8988T (cell line): ENCODE measurements at regions not wholly inside any gene's neighbourhood (a gene's known extent, or its start where the extent isn't known, plus 50 kb on each side); places are given as distances from the start of the nearest gene placed in this dataset.
"Not testable (repeated sequence)": the region's sequence is repeated elsewhere in the genome, so short reads cannot be mapped to it uniquely, and the experiment has no call there.

Experiments used
- DNase-seq: peaks from one replicate; pipeline ENCODE4 v3.0.0; 2011

DNA sequence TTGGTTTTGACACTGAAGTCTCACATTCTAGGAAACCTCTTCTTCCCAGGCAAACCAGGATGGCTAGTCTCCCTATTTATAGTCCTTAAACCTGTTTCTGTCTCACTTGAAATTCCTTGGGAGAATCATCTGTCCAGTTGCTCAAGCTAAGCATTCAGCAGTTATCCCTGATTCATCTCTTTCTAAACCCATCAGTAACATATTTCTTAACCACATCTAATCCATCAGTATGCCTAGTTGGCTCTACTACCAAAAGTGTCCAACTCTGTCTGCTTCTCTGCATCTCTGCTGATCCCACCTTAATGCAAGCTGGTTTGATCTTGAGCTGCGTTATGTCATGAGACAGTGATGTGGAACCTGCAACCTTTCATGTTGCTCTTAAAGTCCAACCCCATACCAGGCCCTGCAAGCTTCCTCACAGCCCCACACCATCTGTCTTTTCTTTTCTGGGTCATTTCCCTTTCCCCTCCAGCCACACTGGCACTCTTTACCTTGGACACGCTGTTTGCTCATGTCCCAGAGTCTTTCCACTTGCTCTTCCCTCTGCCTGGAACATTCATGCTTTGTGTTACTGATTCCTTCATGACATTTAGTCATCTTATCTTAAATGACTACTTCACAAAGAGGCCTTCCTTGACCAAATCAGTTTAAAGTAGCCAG lies 380.8 kb upstream of the RGS6 start:
- no peak for DNase-seq

DNA sequence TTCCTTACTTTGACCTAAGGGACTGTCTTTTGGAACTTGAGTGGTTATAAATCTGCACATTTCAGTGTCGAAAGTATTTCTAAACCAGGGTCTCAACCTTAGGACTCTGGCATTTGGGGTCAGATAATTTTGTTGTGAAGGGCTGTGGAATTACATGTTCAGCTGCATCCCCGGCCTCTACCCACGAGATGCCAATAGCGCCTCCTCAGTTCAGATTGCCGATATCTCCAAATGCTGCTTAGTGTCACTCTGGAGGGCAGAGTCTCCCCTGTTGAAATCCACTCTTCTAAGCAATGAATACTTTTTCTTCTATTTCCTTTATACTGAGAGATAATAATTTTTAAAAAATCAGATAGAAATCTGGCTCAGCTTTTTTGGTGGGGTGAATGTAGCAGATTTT lies 379.4 kb upstream of the RGS6 start:
- DNase-seq = no peak

DNA sequence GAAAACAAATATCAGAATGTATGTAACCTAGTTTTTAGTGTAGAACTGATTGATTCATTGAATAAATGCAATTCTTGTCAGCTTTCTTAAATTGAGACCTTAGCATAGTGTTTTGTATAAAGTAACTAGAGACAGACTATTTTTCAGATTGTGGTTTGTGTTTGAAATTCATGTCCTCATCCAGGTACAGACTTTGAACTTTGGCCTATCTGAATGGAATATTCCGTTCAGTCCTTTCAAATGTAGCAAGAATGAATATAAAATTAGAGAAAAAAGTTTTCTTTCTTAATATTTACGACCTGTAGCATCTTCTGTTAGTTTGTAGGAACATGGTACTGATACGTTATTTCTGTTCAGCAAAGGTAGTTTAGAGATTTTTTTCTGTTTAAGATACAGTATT lies 378.4 kb upstream of the RGS6 start:
- DNase-seq = no peak

DNA sequence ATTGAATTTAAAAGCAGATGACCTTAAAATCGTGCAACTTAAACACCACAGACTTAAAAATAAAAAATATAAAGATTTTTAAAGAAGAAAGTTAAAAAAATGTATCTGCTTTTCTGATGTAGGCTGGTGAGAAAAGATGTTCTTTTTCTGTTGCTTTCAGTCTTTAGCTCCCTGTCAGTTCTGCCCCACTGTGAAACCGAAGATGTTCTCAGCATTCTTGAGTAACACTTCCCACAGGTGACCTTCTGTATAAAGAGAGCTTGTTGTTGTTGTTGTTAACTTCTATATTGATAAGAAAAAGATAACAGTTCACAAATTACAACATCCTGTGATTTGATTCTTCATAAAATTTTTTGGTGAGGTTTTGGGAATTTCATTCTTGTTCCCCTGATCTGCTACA lies 377.9 kb upstream of the RGS6 start:
- DNase-seq = no peak

DNA sequence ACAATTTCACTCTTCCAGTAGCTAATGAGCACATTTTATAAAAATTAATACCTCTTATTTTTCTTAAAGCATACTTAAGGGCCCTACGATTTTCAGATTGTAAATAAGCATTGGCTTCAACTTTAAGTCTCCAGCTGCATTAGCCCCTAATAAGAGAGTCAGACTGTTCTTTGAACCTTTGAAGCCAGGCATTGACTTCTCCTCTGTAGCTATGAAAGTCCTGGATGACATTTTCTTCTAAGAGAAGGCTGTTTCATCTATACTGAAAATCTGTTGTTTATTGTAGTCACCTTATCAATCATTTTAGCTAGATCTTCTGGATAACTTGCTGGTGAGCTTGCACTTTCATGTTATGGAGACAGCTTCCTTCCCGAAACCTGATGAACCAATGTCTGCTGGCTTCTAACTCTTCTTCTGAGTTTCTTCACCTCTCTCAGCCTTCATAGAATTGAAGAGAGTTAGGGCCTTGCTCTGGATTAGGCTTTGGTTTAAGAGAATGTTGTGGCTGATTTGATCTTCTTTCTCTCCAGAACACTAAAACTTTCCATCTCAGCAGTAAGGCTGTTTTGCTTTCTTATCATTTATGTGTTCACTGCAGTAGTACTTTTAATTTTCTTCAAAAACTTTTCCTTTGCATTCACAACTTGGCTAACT lies 377.1 kb upstream of the RGS6 start:
- no peak for DNase-seq

DNA sequence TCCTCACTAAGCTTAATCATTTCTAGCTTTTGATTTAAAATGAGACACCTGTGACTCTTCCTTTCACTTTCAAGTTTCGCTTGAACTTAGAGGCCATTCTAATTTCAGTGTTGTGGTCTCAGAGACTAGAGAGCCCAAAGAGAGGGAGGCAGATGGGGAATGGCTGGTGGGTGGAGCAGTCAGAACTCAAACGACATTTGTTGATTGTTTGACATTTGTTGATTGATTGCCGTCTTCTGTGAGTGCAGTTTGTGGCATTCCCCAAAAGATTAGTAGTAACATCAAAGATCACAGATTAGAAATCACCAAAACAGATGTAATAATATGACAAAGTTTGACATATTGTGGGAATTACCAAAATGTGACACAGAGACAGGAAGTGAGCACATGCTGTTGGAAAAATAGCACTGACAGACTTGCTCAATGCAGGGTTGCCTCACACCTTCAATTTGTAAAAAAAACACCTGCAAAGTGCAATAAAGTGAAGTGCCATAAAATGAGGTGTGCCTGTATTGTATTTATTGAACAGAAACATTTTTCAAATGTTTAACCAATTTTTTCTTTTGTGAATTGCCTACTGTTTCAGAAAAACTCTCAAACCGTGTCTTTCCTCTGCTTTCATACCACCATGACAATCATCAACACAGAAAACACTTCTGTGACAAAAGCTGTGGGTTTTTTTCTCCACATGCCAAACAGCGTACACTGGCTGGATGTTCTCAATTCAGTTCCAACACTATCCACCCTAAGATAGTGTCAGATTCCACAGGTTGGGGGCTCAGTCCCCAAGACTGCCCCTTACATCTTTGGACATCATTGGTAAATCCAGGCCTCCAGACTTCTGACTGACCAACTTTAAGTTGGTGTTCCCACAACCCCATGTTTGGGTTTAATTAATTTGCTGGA lies 376.3 kb upstream of the RGS6 start:
- no peak for DNase-seq

DNA sequence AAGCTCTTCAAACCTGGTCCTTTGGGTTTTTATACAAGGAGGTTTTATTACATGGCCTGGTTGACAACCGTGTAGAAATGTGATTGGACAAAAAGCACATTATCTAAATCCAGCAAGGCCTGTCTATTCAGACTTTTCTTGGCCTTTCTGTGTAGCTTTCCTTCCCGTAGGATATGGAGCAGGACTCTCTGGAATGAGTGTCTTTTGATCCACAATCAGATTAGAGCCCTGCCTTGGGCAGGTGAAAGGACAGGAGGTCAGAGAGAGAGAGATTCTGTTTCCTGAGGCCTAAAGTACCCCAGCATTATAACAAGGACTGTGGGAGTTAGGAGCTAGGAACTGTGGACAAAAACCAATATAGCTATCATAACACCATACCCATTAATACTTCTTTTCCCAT lies 375.5 kb upstream of the RGS6 start:
- no peak for DNase-seq

DNA sequence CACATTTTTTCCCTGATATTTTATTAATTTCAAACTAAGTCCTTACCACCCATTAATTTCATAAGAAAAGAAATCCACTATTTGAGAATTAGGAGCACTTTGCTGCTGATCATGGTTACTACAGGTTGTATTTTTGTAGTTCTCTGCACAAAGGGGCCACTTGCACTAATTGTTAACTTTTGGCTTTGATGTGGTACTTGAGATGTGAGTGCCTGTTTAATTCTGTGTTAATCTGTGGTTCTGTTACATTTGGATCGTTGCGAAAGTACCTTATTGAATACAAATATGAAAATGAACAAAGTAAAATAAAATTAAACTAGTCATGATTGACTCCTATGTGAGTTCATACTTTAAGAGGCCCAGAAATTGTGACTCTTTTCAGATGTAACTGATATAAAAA lies 374.9 kb upstream of the RGS6 start:
- DNase-seq = no peak

DNA sequence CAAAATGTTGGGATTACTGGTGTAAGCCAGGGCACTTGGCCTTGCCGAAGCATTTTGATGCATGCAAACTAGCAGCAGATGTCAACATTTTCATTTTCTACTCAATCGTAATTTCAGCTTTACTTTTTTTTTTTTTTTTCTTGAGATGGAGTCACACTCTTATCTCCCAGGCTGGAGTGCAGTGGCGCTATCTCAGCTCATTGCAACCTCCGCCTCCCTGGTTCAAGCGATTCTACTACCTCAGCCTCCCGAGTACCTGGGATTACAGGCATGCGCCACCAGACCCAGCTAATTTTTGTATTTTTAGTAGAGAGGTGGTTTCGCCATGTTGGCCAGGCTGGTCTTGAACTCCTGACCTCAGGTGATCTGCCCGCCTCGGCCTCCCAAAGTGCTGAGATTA lies 373.3 kb upstream of the RGS6 start:
- DNase-seq = not testable (repeated sequence)

DNA sequence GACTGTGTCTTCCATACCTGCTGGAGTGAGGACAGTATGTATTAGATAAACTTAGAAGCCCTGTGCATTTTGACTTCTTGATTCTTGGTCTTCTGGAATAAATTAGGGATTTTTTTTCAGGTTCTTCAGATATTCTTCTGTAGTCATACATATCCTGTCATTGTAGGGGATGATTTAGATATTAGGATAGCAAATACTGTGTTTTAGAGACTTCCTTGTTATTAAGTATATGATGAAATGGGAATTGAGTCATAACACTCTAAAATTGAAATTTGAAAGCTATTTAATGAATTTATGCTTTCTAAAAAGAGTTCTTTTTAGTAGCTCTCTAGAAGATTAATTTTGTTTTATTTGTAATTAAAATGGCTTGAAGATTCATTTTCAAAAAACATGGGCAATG lies 371.5 kb upstream of the RGS6 start:
- no peak for DNase-seq

DNA sequence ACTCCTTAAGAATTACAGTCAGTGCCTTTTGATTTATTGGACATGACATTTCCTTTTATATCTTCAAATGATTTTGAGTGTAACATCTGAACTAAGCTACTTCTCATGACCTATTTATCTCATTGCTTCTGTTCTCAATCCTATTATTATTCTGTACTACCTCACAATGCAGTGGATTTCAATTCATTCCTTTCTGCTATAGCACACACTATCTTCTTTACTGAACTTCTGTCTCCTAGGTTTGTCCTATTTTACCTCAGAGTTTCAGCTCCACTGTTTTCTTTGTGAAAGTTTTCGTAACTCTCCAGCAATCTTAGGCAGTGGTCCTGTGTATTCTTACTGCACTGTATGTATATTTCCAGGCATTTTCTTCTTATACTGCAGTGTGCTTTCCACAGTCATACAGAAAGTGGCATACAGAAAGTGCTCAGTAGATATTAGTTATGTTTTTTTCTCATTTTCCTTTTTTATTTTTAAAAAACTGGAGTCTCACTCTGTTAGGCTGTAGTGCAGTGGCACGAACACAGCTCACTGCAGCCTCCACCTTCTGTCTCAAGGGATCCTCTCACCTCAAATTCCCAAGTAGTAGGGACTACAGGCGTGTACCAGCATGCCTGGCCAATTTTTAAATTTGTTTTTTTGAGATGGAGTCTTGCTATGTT lies 368.6 kb upstream of the RGS6 start:
- DNase-seq = no peak

DNA sequence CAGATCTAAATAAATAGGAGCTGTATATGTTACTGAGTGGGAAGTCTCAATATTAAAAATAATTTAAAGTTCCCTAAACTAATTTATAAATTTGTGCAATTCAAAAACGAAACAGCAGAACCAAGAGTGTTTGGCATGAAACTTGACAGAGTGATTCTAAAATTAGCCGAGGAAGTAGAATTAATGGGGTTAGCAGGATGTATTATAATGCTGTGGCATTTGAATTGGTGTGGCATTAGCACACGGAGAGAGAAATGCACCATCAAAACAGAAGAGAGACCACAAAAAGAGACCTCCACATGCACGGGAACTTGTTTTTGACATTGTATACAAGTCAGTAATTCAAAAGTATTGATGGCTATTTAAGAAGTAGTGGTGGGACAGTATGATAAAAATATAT lies 366.0 kb upstream of the RGS6 start:
- no peak for DNase-seq

DNA sequence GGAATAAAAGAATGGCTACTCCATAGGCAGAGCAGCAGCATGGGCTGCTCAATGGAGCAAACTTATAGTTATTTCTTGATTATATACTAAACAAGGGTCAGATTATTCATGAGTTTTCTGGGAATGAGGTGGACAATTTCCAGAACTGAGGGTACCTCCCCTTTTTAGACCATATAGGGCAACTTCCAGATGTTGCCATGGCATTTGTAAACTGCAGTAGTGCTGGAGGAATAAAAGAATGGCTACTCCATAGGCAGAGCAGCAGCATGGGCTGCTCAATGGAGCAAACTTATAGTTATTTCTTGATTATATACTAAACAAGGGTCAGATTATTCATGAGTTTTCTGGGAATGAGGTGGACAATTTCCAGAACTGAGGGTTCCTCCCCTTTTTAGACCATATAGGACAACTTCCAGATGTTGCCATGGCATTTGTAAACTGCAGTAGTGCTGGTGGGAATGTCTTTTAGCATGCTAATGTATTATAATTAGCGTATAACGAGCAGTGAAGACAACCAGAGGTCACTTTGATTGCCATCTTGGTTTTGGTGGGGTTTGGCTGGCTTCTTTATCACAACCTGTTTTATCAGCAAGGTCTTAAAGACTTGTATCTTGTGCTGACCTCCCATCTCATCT lies 364.6 kb upstream of the RGS6 start:
- DNase-seq = not testable (repeated sequence)

DNA sequence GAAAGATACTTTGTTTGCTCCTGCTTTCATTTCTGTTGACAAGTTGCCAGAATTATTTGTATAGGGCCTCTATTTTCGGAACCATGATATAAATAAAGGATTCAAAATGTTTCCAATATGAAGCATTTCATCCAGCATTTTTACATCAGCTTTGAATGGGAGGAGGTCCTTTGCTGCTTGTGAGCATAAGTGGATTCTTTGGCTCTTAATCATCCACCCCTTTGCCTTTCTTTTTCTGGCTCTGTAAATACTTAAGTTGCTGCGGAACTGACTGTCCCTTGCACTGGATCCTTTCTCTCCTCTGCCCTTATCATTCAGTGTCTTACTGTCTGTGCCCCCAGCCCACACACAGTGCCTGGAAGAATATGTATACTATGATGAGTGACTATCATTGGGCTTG lies 357.3 kb upstream of the RGS6 start:
- no peak for DNase-seq

DNA sequence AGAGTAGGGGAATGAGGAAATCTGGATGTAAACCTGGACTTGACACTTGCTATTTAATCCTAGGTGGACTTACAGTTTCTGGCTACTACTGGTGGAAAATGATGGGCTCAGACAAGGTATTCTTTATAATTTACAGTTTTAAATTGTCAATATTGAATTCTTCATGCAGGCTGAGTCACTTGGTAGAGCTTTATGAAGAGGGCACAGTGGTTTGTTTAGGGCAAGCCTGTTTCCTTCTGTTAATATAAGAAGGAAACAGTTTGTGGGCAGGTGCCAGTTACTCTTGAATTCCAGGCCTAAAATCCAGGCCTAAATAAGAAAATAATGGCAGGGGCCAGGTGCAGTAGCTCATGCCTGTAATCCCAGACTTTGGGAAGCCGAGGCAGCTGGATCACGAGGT lies 355.8 kb upstream of the RGS6 start:
- no peak for DNase-seq

DNA sequence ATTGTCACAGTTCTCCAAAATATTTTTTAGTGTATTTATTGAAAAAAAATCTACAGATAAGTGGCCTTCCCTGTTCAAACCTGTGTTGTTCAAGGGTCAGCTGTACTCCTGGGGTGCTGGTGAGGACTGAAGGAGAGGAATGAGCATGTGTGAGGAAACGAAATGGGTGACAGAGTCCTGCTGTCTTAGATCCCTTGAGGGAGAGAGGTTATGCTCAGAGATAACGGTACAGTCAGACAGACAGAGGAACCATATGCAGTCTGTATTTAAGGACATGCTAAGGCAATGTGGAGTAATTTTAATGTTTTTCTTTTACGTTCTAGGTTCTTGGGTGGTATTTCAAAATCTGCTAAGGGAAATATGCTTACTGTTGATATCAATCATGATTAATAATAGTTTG lies 352.9 kb upstream of the RGS6 start:
- no peak for DNase-seq

DNA sequence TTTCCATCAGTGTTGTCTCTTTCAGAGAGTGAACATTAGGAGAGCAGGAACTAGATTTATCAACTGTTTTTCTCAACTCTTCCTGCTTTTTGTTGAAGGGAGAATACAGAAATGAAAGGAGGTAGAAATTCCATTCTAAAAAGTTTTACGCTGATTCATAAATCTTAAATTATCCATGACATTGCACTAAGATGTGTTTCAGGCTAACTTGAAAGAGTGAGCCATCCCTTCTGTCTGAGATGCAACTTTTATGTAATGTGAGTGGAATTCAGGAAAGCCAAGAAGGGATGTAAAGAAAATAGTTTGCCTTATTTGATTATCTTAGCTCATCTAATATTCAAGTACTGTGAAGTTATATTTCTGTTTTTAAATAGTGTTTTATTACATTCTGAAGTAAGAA lies 349.5 kb upstream of the RGS6 start:
- DNase-seq = no peak

DNA sequence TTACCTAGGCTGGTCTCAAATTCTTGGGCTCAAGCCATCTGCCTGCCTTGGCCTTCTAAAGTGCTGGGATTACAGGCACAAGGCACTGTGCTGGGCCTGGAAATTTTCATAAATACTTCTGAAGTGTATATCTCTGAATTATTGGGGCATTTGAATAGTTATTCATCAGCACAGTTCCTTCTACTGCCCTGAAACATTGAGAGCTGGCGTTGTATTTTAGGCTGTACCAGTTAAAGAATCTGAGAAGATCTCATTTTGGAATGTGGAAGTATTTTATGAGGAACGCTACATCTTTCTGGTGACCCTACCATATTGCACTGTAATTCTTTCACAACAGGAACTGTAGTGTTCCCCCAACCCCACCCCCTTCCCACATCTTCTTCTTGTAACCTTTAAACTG lies 349.0 kb upstream of the RGS6 start:
- no peak for DNase-seq

DNA sequence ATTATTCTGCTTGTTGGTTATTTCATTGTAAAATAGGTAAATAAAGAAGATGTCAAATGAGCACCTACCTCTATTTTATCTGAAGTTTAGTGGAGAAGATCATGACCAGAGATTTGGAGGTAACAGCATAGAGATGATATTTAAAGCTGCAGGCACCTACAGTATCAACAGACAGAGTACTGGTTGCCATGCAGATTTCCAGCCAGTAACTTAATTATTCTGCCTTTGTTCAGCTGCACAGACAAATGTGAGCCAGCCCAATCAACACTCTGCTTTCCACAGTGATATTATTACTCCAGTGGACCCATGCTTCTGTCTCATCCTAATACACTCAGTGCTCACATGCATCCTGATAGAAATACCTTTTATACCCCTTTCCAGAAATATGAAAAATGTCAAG lies 348.5 kb upstream of the RGS6 start:
- DNase-seq = no peak

DNA sequence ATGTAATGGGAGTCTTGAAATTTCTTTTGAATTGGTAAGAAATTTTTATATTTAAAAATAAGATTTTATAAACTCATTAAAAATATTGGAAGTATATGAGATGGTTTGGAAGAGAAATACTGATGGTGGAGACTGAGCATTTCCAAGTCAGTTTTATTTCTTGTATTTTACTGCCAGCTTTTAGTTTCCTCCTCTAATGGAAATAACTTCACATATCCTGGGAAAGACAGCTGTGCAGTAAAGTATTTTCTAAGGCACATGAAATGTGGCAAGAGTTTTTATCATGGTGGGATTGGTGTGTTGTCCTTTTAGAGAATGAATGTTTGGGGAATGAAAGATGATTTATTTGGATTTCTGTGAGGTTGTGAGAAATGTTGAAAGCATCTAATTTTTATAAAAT lies 346.9 kb upstream of the RGS6 start:
- no peak for DNase-seq

DNA sequence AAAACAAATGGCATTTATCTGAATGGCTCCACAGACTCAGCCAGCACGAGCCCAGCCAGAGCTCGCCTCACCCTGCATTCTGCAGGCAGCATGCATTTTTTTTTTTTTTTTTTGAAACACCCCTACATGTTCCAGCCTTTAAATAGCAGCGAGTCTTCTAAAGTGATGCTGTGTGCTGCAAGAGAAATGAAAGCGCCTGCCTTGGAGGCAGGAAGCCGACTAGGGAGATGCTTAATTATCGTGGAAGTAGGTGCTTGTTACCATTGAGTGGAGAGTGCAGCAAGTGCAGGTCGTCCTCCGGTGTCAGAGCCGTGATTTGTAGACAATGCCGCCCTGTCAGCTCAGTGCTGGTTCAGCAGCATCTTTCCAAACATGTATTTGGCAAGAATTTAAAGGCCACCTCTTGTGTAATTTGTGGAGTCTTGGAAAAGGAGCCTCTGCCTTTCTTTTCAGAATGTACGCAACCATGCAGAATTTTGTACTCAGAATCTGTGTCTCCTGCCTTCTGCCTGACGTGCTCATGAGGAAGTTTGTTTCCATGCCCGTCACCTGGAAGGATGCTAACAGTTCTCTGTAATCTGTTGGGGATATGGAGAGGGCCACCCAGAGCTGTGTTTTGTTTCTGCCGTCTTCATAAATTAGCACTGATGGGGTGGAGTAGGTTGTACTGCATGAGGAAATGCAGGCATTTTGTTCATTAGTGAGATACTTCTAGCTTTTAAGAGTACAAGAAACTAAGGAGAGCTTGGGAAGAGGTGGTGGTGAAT lies 345.9 kb upstream of the RGS6 start:
- DNase-seq = no peak

DNA sequence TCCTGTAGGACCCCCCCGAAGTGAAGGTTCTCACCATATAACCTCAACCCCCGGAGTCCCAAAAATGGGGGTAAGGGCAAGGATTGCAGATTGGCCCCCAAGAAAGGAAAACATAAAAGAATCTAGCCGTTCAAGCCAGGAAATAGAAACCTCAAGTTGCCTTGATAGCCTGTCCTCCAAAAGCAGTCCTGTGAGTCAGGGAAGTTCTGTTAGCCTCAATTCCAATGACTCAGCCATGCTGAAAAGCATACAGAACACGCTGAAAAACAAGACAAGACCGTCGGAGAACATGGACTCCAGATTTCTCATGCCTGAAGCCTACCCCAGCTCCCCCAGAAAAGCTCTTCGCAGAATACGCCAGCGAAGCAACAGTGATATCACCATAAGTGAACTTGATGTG lies 344.2 kb upstream of the RGS6 start:
- DNase-seq = no peak
